HEK293T (cell line): ENCODE measurements at regions not wholly inside any gene's neighbourhood (a gene's known extent, or its start where the extent isn't known, plus 50 kb on each side); places are given as distances from the start of the nearest gene placed in this dataset.

ENCODE experiments used
- CTBP1 ChIP-seq: fragments of 450-650 bp; IDR thresholded peaks from 2 replicates; pipeline ENCODE4 v1.6.1; 2016; ENCODE audit warnings: borderline replicate concordance
- HDGF ChIP-seq: fragments of 450-650 bp; IDR thresholded peaks from 2 replicates; pipeline ENCODE4 v1.6.1; 2017; ENCODE audit warnings: antibody characterized with exemption, borderline replicate concordance

DNA sequence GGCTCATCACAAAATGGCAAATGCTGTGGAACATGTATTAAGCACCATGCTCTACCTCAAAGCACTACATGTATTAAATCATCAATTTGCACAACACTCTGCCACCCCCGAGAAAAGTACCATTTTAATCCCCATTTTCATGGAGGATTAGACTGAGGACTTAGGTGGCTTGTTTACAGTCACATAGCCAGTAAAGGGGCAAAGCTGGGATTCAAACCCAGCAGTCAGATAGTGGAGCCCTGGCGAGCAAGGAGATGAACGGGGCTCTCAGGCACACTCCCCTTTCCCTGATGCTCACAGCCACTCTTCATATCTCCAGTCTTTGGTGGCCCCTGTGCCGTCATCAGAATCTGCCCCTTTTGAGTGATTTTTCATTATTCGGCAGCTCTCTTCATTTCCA, 262.9 kb downstream of the DIRAS2 start:
- no peak for TF ChIP-seq CTBP1
- TF ChIP-seq HDGF = no peak
